Neutrophil (primary cell): ENCODE measurements at regions not wholly inside any gene's neighbourhood (a gene's known extent, or its start where the extent isn't known, plus 50 kb on each side); places are given as distances from the start of the nearest gene placed in this dataset.
"Not testable (repeated sequence)": the region's sequence is repeated elsewhere in the genome, so short reads cannot be mapped to it uniquely, and the experiment has no call there.

Experiments used
- H3K27ac ChIP-seq: fragments of 200-600 bp; sonication (generic); 2 replicates; pipeline ENCODE4 v1.5.1; 2016; ENCODE audit warnings: mild to moderate bottlenecking, moderate library complexity
- H3K27me3 ChIP-seq: fragments of 200-600 bp; sonication (generic); 2 replicates; pipeline ENCODE4 v1.6.0; 2016; ENCODE audit warnings: mild to moderate bottlenecking
- H3K36me3 ChIP-seq: fragments of 200-600 bp; sonication (generic); 2 replicates; pipeline ENCODE4 v1.5.1; 2017
- H3K4me1 ChIP-seq, 2 experiments: fragments of 200-600 bp in 1 of 2; sonication (generic) in 1 of 2; 1 replicate in 1 of 2; 2 replicates in 1 of 2; pipeline versions ENCODE4 v1.5.1 to v1.6.1; 2013 to 2016; ENCODE audit warnings: low read depth in 1 of 2, low read length in 1 of 2, mild to moderate bottlenecking in 1 of 2, moderate library complexity in 1 of 2; ENCODE audit not compliant: control insufficient read depth in 1 of 2, insufficient read depth in 1 of 2
- H3K4me3 ChIP-seq, 2 experiments: fragments of 200-600 bp in 1 of 2; sonication (generic) in 1 of 2; 1 replicate in 1 of 2; 2 replicates in 1 of 2; pipeline ENCODE4 v1.5.1; 2013 to 2016; ENCODE audit warnings: low read depth in 1 of 2, low read length in 1 of 2, mild to moderate bottlenecking in 1 of 2, moderate library complexity in 1 of 2
- H3K9me3 ChIP-seq: fragments of 200-600 bp; sonication (generic); 2 replicates; pipeline ENCODE4 v1.5.1; 2016
- CTCF ChIP-seq: fragments of 200-600 bp; sonication (generic); IDR thresholded peaks from 2 replicates; pipeline ENCODE4 v1.5.1; 2016; ENCODE audit warnings: antibody characterized with exemption

DNA sequence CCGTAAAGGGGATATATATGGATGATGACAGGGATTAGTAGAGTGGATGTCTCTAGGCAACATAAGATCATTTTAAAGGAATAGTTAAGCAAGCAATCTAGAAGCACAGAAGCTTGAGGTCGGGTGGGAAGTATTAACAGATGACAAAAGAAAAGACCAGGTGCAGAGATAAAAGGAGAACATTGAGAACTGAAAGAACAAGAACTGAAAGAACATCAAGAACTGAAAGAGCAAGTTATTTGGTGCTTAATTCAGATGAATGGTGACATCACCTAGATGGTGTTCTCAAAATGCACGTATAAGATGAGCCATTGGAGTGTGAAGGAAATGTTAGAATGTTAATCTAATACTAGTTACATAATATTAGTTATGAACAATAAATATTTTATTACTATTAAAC lies 224.0 kb upstream of the PDE3A start:
- no peaks in the 10 kb centered on the region for H3K9me3 ChIP-seq
- no peaks in the 10 kb centered on the region for H3K4me1 ChIP-seq
- no peaks in the 10 kb centered on the region for H3K27me3 ChIP-seq
- no peaks in the 10 kb centered on the region for H3K36me3 ChIP-seq
- no peak overlapping the region for H3K27ac ChIP-seq
- no peak overlapping the region for H3K4me3 ChIP-seq
- TF ChIP-seq CTCF, result no peak

DNA sequence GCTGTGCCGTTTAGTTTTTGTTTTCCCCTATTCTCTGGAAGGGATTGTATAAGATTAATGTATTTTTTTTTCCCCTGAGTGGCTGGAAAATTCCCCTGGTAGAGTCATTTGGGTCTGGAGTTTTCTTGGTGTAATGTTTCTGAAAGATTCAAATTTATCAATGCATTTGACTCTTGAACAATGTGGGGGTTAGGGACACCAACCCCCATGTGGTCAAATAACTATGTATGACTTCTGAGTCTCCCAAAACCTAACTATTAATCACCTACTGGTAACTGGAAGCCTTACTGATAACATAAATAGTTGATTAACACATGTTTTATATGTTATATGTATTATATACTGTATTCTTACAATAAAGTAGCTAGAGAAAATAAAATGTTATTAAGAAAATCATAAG lies 220.1 kb upstream of the PDE3A start:
- Histone ChIP-seq H3K4me3 (no peak overlapping the region), H3K4me1 (no peaks in the 10 kb centered on the region), H3K36me3 (no peaks in the 10 kb centered on the region), H3K27ac (no peak overlapping the region), H3K27me3 (no peaks in the 10 kb centered on the region), H3K9me3 (no peaks in the 10 kb centered on the region)
- TF ChIP-seq CTCF, result no peak

GRCh38 chr12:20150835-20151422 lies 217.4 kb upstream of the PDE3A start:
- TF ChIP-seq CTCF, result no peak
- H3K9me3 ChIP-seq, result no peaks in the 10 kb centered on the region
- H3K36me3 ChIP-seq, result no peaks in the 10 kb centered on the region
- no peaks in the 10 kb centered on the region for H3K27me3 ChIP-seq
- no peaks in the 10 kb centered on the region for H3K4me1 ChIP-seq
- no peak overlapping the region for H3K4me3 ChIP-seq
- no peak overlapping the region for H3K27ac ChIP-seq

DNA sequence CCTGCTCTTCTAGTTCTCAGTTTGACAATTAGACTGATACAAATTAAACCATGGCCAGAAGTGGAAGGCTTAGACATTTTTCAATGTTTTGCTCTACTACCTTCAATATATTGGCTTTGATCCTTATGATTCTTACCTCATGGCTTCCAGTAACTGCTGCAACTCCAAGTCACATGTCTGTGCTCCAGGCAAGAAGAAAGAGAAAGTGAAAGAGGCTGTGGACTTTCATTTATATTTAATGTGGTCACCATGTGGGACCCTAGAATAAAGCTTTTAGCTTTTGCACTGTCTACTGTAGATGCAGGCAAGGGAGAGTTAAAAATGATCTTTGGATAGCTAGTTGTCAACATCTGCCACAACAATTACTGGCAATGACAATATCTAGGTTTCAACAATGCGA lies 214.3 kb upstream of the PDE3A start:
- Histone ChIP-seq H3K4me3 (no peak overlapping the region), H3K27me3 (no peaks in the 10 kb centered on the region), H3K9me3 (no peaks in the 10 kb centered on the region), H3K27ac (no peak overlapping the region), H3K36me3 (no peaks in the 10 kb centered on the region), H3K4me1 (no peaks in the 10 kb centered on the region)
- TF ChIP-seq CTCF, result no peak

DNA sequence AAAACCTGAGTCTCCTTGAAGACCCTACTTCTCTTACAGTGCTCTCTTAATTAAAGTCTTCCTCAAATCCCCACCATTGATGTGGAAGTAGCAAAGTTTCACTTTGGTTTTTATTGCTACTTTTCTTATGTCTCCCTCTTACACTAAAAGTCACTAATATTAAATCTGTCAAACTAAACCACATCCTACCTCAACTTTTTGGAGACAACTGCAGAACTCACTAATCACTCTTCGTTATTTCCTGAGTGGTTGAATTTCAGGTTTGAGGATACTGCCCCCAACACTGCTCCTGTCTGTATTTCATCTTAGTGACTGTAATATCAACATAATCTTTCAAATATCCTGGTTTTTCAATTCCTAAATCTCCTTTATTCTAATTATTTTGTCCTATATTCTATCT lies 213.0 kb upstream of the PDE3A start:
- no peaks in the 10 kb centered on the region for H3K36me3 ChIP-seq
- no peaks in the 10 kb centered on the region for H3K27me3 ChIP-seq
- no peaks in the 10 kb centered on the region for H3K9me3 ChIP-seq
- H3K4me3 ChIP-seq, result no peak overlapping the region
- no peaks in the 10 kb centered on the region for H3K4me1 ChIP-seq
- TF ChIP-seq CTCF, result no peak
- H3K27ac ChIP-seq, result no peak overlapping the region

GRCh38 chr12:20160899-20161298 lies 207.4 kb upstream of the PDE3A start:
- not testable (repeated sequence) for H3K27ac ChIP-seq, H3K4me3 ChIP-seq, H3K27me3 ChIP-seq, H3K9me3 ChIP-seq, H3K36me3 ChIP-seq, H3K4me1 ChIP-seq
